CD1c-positive myeloid dendritic cell (primary cell): ENCODE measurements at regions not wholly inside any gene's neighbourhood (a gene's known extent, or its start where the extent isn't known, plus 50 kb on each side); places are given as distances from the start of the nearest gene placed in this dataset.

Experiments
- DNase-seq: peaks from one replicate; pipeline ENCODE4 v3.0.0-alpha.2; 2016; ENCODE audit errors: extremely low spot score

DNA sequence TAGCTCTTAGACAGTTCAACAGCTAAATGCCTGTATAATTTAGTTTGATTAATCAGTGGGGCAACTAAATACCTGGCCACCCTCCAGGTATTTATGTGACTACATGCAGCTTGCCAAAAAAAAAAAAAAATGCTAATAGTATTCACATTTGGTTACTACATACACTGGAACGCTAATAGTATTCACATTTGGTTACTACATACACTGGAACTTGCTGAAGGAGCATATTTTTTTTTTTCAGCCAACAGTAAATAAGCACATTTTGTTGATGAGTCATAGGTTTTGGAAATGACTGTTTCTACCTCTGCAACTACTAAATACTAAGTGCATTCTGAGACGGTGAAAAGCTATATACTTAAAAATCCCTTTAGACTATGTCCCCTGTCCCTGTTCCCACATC lies 1172.3 kb downstream of the LRFN5 start:
- DNase-seq, result no peak

- DNase-seq, result no peak
These were observed 1144.1 kb downstream of the LRFN5 start for GRCh38 chr14:42750771-42751170.

DNA sequence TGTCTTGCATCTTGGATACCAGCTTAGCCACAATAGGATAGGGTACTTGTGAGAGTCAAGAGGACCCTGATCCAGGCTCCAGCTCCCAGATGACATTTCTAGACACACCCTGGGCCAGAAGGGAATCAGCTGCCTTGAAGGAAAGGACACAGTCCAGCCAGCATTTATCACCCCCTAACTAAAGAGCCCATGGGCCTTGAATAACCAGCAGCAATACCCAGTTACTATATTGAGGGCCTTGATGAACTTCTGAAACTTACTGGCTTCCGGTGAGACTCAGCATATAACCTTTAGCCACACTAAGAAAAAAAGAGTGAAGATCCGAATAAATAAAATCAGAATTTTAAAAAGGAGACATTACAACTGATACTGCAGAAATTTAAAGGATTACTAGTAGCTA lies 1135.4 kb downstream of the LRFN5 start:
- no peak for DNase-seq

DNA sequence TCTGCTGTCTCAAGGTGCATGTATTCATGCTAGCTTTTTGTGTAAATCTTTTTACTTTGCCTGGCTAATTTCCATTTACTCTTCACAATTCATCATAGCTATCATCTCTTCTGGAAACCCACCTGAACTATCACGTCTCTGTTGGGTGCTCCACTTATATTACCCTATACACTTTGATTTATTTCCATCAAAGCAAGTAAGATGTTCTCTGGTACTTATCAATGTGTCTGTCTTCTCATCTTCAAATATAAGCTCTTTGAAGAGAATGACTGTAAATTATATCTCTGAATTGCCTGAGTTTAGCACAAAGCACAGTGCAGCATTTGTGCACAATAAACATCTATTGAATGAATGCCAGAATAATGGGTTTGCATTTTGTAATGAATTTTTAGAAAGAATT lies 1129.7 kb downstream of the LRFN5 start:
- no peak for DNase-seq

DNA sequence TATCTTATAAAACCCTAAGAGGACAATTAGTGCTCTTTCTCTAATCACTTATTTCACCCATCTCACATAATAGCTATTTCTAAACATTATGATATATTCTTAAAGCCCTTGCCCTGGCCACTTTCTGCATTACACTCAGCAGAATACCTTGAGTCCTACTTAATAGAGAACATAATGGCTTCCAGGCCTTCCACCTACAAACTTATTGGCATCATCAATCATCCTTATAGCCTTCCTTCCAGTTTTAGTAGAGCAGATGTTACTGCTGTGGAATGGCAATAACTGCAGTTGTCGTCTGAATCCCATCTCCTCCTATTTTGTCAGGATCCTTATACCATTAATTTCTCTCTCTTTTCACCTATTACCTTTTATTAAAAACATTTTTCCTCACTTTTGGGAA lies 1127.4 kb downstream of the LRFN5 start:
- DNase-seq, result no peak

GRCh38 chr14:42732005-42732404 lies 1125.3 kb downstream of the LRFN5 start:
- DNase-seq, result no peak

GRCh38 chr14:42731480-42731879 lies 1124.8 kb downstream of the LRFN5 start:
- DNase-seq, result no peak

DNA sequence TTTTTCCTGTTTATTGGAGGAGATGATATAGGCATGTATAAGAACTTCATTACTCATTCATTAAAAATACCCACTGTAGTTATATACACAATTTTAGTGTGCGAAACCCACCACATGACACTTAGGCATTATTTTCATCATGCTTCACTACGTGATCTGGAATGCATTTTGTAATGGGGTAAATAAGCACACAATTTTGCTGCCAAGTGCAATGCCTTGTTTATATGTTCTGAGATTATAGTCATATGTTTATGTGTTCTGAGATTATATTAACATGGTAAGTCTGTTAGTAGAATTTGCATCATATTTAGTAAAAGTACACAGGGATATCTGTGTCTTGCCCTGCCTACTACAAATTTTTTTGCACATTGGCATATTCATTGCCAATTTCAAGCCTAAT lies 1123.0 kb downstream of the LRFN5 start:
- no peak for DNase-seq

GRCh38 chr14:42719391-42719790 lies 1112.7 kb downstream of the LRFN5 start:
- DNase-seq, result no peak

GRCh38 chr14:42715316-42715715 lies 1108.6 kb downstream of the LRFN5 start:
- no peak for DNase-seq

DNA sequence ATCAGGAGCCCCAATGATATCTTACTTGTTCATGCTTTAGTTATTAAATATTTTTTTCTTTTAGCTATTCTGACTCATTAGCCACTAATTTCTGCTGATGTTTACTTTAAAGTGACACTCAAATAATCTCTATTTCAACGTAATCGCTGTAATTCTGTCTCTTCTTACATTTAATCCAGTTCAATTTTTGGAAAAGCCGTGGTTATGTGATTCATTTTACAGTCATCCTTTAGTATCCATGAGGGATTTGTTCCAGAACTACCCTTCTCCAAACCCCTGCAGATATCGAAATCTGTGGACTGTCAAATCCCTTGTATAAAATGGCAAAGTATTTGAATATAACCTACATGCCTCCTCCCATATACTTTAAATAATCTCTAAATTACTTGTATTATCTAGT lies 1103.4 kb downstream of the LRFN5 start:
- no peak for DNase-seq

DNA sequence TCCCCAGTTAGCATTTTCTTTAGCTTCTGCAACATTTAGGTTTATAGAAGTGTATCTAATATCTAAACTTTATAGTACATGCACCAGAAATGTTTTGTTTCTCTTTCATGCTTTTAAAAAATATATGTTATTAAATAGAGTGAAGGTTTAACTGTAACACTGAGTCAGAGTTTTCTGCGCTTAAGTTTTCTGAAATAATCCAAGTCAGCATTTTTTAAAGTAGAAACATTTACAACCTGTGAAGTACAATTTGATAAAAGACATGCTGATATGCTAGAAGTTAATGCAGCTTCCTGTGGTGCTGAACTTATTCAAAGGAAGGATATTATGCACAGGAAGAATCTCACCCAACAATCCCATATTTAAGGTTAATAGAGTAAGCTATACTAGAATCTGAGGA lies 1096.8 kb downstream of the LRFN5 start:
- DNase-seq, result no peak

DNA sequence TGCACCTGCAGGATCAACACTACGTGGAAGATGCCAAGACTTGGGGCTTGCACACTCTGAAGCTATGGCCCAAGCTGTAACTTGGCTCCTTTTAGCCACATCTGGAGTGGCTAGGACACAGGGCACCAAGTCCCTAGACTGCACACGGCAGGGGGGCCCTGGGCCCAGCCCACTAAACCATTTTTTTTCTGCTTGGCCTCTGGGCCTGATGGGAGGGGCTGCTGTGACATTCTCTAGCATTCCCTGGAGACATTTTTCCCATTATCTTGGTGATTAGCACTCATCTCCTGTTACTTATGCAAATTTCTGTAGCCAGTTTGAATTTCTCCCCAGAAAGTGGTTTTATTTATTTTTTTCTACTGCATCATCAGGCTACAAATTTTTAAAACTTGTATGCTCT lies 1080.7 kb downstream of the LRFN5 start:
- no peak for DNase-seq

DNA sequence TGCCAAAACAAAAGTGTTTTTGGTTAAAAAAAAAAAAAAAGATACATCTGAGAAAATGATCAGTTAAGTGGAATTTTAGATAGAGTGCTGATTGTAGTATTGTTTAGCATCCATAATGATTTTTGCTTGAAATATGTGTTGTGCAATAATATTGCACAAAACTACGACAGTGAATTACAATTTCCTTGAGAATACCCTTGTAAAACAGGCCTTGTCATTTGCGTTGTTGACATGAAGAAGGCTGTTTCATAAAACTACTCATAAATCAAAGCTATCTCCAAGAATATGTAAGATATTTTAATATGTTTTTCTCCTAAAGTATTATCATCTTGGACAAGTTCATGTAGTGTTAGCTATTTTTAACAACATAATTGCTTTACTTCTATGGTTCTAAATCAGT lies 1077.0 kb downstream of the LRFN5 start:
- DNase-seq, result no peak

GRCh38 chr14:42676636-42677035 lies 1070.0 kb downstream of the LRFN5 start:
- DNase-seq, result no peak

GRCh38 chr14:42673963-42674362 lies 1067.3 kb downstream of the LRFN5 start:
- no peak for DNase-seq

GRCh38 chr14:42671636-42672035 lies 1065.0 kb downstream of the LRFN5 start:
- no peak for DNase-seq

DNA sequence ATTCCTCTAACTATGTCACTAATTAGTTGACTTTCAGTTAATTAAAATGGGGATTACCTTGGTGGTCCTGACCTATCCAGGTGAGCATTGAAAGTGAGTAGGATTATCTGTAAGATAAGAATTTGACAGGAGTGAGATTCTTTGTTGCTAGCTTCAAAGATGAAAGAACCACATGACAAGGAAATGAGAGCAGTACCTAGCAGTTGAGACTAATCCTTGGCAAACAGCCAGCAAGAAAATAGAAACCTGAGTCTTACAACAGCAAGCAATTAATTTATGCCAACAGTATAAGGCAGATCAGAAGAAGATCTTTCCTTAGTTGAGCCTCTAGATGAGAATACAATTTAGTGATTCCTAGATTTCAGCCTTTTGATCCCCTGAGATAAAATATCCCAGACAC lies 1058.4 kb downstream of the LRFN5 start:
- no peak for DNase-seq

DNA sequence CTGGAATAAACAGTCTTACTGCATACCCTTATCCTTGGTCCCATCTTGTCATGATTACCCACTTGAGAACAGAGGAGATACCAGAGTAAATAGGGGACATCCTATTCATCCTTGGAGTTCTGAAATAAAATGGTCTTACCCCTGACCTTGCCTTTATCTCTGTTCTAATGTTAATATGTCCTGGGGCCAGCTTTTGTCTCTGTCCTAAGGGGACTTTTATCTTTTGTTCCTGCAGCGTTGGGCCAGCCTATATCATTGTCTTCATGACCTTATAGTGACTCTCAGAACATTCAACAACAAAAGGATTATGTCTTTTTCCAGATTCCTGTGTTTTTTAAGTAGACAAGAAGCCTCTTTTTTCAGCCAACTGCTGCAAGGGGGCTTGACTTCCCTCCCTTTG lies 1057.5 kb downstream of the LRFN5 start:
- DNase-seq, result no peak

DNA sequence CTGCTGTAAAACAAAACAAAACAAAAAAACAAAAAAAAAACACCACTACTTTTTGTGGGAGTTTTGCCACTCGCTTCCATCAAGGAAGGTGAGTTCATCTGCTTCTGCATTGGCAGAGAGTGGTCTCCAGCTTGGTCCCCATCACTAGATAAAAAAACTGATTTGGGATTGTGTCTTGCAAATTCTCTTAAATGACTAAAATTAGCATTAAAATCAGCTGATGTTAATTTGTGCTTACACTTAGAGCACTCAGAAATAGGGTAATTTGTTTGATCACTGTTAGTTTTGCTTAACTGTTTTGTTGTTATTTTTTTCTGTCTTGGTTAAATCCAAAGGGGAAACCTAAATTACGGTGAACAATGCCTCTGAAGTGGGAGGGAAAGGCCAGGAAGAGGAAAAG lies 1048.0 kb downstream of the LRFN5 start:
- DNase-seq, result no peak

DNA sequence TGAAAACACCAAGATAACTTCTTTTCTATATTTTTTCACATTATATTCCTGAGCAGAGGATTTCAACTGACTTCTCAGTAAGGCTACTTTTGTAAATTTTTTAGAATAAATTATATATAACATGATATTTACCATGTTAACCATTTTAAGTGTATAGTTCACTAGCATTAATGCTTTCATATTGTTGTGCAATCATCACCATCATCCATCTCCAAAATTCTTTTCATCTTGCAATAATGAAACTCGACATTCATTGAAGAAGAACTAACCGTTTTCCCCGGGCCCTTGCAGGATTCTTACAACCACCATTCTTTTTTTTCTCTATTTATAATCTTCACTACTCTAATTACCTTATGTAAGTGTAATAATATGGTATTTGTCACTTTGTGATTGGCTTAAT lies 1036.1 kb downstream of the LRFN5 start:
- DNase-seq, result no peak

- DNase-seq, result no peak
These were observed 1026.9 kb downstream of the LRFN5 start for GRCh38 chr14:42633504-42634095.

DNA sequence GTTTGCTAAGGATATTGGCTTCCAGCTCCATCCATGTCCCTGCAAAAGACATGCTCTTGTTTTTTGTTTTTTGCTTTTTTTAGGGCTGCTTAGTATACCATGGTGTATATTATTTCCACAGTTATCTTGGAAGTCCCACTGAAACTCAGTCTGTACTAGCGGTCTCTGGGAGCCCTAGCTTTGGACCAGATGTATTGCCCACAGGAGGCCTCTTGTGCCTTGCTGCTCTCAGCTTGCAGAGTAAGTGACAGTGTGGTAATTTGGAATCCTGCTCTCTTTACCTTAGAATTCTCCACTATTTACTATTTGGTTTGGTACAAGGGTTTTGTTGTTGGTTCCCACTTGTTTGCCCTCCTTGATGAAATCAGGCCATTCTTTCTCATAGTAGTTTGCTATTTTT lies 1022.9 kb downstream of the LRFN5 start:
- no peak for DNase-seq

GRCh38 chr14:42628602-42629001 lies 1021.9 kb downstream of the LRFN5 start:
- no peak for DNase-seq

GRCh38 chr14:42626986-42627385 lies 1020.3 kb downstream of the LRFN5 start:
- DNase-seq, result no peak
